Left ventricle myocardium inferior (tissue), 1 donor: ENCODE measurements at regions not wholly inside any gene's neighbourhood (a gene's known extent, or its start where the extent isn't known, plus 50 kb on each side); places are given as distances from the start of the nearest gene placed in this dataset.
"Not testable (repeated sequence)": the region's sequence is repeated elsewhere in the genome, so short reads cannot be mapped to it uniquely, and the experiment has no call there.

Source experiments
- DNase-seq: peaks from one replicate; pipeline ENCODE4 v3.0.0-alpha.2; 2020
- H3K27ac ChIP-seq: fragments of 200-600 bp; replicated peaks from 2 replicates; pipeline ENCODE4 v1.8.0; 2021
- H3K27me3 ChIP-seq: fragments of 200-600 bp; 2 replicates; pipeline ENCODE4 v1.8.0; 2021; ENCODE audit warnings: low read depth
- H3K36me3 ChIP-seq: fragments of 200-600 bp; 2 replicates; pipeline ENCODE4 v1.8.0; 2021
- H3K4me1 ChIP-seq: fragments of 200-600 bp; 2 replicates; pipeline ENCODE4 v1.8.0; 2021
- H3K4me3 ChIP-seq: fragments of 200-600 bp; 2 replicates; pipeline ENCODE4 v1.8.0; 2021; ENCODE audit warnings: mild to moderate bottlenecking, moderate library complexity
- H3K9me3 ChIP-seq: fragments of 200-600 bp; replicated peaks from 2 replicates; pipeline ENCODE4 v1.8.0; 2021
- CTCF ChIP-seq: fragments of 200-600 bp; IDR thresholded peaks from 2 replicates; pipeline ENCODE4 v1.8.0; 2021; ENCODE audit warnings: antibody characterized with exemption, mild to moderate bottlenecking, borderline replicate concordance
- intact Hi-C: fragments of 100-400 bp; cut with micrococcal nuclease; formaldehyde crosslinking; loops from one replicate; pipeline ENCODE4 v1.11.0; 2022
- donor health status: DM: no; HTN: yes; CAD: no; lungs with severe emphysema.

GRCh38 chr2:210861038-210861665, 304.8 kb downstream of the CPS1 start:
- no peaks in the 10 kb centered on the region for H3K27me3 ChIP-seq
- no peak for DNase-seq
- H3K4me1 ChIP-seq = no peaks in the 10 kb centered on the region
- no peak overlapping the region for H3K27ac ChIP-seq
- intact Hi-C loops = no loop called here
- H3K4me3 ChIP-seq = no peak overlapping the region
- H3K36me3 ChIP-seq = no peaks in the 10 kb centered on the region
- no peaks in the 10 kb centered on the region for H3K9me3 ChIP-seq
- TF ChIP-seq CTCF = no peak

- no peaks in the 10 kb centered on the region for H3K4me1 ChIP-seq
- no peaks in the 10 kb centered on the region for H3K27me3 ChIP-seq
- DNase-seq = no peak
- no peak overlapping the region for H3K4me3 ChIP-seq
- H3K27ac ChIP-seq = no peak overlapping the region
- intact Hi-C loops = no loop called here
- H3K9me3 ChIP-seq = no peaks in the 10 kb centered on the region
- H3K36me3 ChIP-seq = no peaks in the 10 kb centered on the region
- no peak for TF ChIP-seq CTCF
Measured at GRCh38 chr2:210862283-210863065, 306.1 kb downstream of the CPS1 start.

- no peak for DNase-seq
- H3K4me1 ChIP-seq = no peaks in the 10 kb centered on the region
- H3K9me3 ChIP-seq = no peaks in the 10 kb centered on the region
- H3K27ac ChIP-seq = no peak overlapping the region
- H3K36me3 ChIP-seq = no peaks in the 10 kb centered on the region
- H3K4me3 ChIP-seq = no peak overlapping the region
- intact Hi-C loops = no loop called here
- TF ChIP-seq CTCF = no peak
- H3K27me3 ChIP-seq = no peaks in the 10 kb centered on the region
Measured at GRCh38 chr2:210863283-210863682, 306.9 kb downstream of the CPS1 start.

GRCh38 chr2:210871566-210871965, 315.2 kb downstream of the CPS1 start:
- H3K9me3 ChIP-seq, H3K4me3 ChIP-seq, H3K36me3 ChIP-seq, DNase-seq, H3K4me1 ChIP-seq, H3K27ac ChIP-seq, intact Hi-C loops, H3K27me3 ChIP-seq: not testable (repeated sequence)

GRCh38 chr2:210873631-210874030, 317.2 kb downstream of the CPS1 start:
- intact Hi-C loops = no loop called here
- Histone ChIP-seq H3K4me1 (no peaks in the 10 kb centered on the region), H3K36me3 (no peaks in the 10 kb centered on the region), H3K27me3 (no peaks in the 10 kb centered on the region), H3K9me3 (peaks cover 3% of the 10 kb centered on the region), H3K27ac (no peak overlapping the region), H3K4me3 (no peak overlapping the region)
- TF ChIP-seq CTCF = no peak
- DNase-seq = no peak

- no peaks in the 10 kb centered on the region for H3K4me1 ChIP-seq
- no peak for DNase-seq
- intact Hi-C loops = no loop called here
- peaks cover 9% of the 10 kb centered on the region for H3K9me3 ChIP-seq
- H3K36me3 ChIP-seq = no peaks in the 10 kb centered on the region
- H3K4me3 ChIP-seq = no peak overlapping the region
- TF ChIP-seq CTCF = no peak
- H3K27me3 ChIP-seq = no peaks in the 10 kb centered on the region
- H3K27ac ChIP-seq = no peak overlapping the region
Measured at GRCh38 chr2:210884227-210884626, 327.8 kb downstream of the CPS1 start.
